B cell (primary cell): ENCODE measurements at regions not wholly inside any gene's neighbourhood (a gene's known extent, or its start where the extent isn't known, plus 50 kb on each side); places are given as distances from the start of the nearest gene placed in this dataset.

Experiments
- ATAC-seq: fragments of 200-7000 bp; cut with Tn5 transposase; one replicate; pipeline ENCODE4 v1.10.0; 2021; ENCODE audit warnings: low read depth, mild to moderate bottlenecking, moderate number of reproducible peaks, moderate library complexity
- CTCF ChIA-PET: fragments of 350-600 bp; sonication (Branson Sonifier 250); formaldehyde crosslinking; loops from one replicate; lab custom pipeline; 2021; ENCODE audit warnings: antibody characterized with exemption, inconsistent platforms; lab: Charles Lee
- POLR2A ChIA-PET: fragments of 350-600 bp; sonication (Branson Sonifier 250); formaldehyde crosslinking; loops from one replicate; lab custom pipeline; 2021; ENCODE audit warnings: antibody characterized with exemption; lab: Charles Lee
- DNase-seq: peaks from one replicate; pipeline ENCODE4 v3.0.0; 2013
- H2AFZ ChIP-seq: 2 replicates; pipeline ENCODE4 v1.6.1; 2012; ENCODE audit warnings: mild to moderate bottlenecking, low read depth, low read length; ENCODE audit not compliant: insufficient read depth, poor library complexity, severe bottlenecking
- H3K27ac ChIP-seq, 2 donors: 1 replicate in 1 of 2; 2 replicates in 1 of 2; pipeline ENCODE4 v1.5.1; 2012 to 2013; ENCODE audit warnings: low read length in 2 of 2, mild to moderate bottlenecking in 2 of 2, moderate library complexity in 1 of 2
- H3K27me3 ChIP-seq, 4 experiments: fragments of 200-600 bp in 1 of 4; sonication (generic) in 1 of 4; replicated peaks in 1 of 4; 1 replicate in 2 of 4; 2 replicates in 2 of 4; pipeline versions ENCODE4 v1.6.1 to v1.7.0; 2013 to 2016; ENCODE audit warnings: low read length in 3 of 4, mild to moderate bottlenecking in 2 of 4, mixed read lengths in 1 of 4, moderate library complexity in 1 of 4; ENCODE audit not compliant: insufficient read depth in 4 of 4, control insufficient read depth in 3 of 4; ENCODE audit errors: control extremely low read depth in 1 of 4
- H3K36me3 ChIP-seq, 2 experiments: replicated peaks in 1 of 2; 1 replicate in 1 of 2; 2 replicates in 1 of 2; pipeline versions ENCODE4 v1.6.1 to v1.7.1; 2013; ENCODE audit warnings: low read length in 1 of 2; ENCODE audit not compliant: insufficient read depth in 2 of 2, control insufficient read depth in 1 of 2; ENCODE audit errors: control extremely low read depth in 1 of 2, extremely low read depth in 1 of 2
- H3K4me1 ChIP-seq, 2 donors: fragments of 200-600 bp in 1 of 2; sonication (generic) in 1 of 2; 1 replicate in 1 of 2; 2 replicates in 1 of 2; pipeline versions ENCODE4 v1.5.1 to v1.6.1; 2013 to 2017; ENCODE audit warnings: low read length in 2 of 2; ENCODE audit not compliant: control insufficient read depth in 2 of 2, insufficient read depth in 2 of 2
- H3K4me2 ChIP-seq: replicated peaks from 2 replicates; pipeline ENCODE3; 2012; ENCODE audit warnings: mild to moderate bottlenecking, low read depth, low read length; ENCODE audit not compliant: poor library complexity, severe bottlenecking
- H3K4me3 ChIP-seq, 5 experiments: fragments of 200-600 bp in 1 of 5; sonication (generic) in 1 of 5; 1 replicate in 3 of 5; 2 replicates in 2 of 5; pipeline versions ENCODE4 v1.5.1 to v1.7.0; 2011 to 2016; ENCODE audit warnings: low read length in 4 of 5, mild to moderate bottlenecking in 4 of 5, low read depth in 2 of 5, control low read depth in 1 of 5, moderate library complexity in 1 of 5; ENCODE audit not compliant: insufficient read depth in 1 of 5; ENCODE audit errors: control extremely low read depth in 1 of 5, extremely low read depth in 1 of 5
- H3K79me2 ChIP-seq: fragments of 200-600 bp; sonication (generic); one replicate; pipeline ENCODE4 v1.6.0; 2016; ENCODE audit warnings: low read length; ENCODE audit not compliant: control insufficient read depth, insufficient read depth
- H3K9ac ChIP-seq: fragments of 200-600 bp; sonication (generic); 2 replicates; pipeline ENCODE4 v1.6.1; 2017; ENCODE audit warnings: mild to moderate bottlenecking, low read length, moderate library complexity
- H3K9me3 ChIP-seq, 3 donors: one replicate each; pipeline versions ENCODE4 v1.6.1 to v1.7.1; 2013; ENCODE audit warnings: low read length in 2 of 3; ENCODE audit not compliant: control insufficient read depth in 2 of 3, insufficient read depth in 1 of 3; ENCODE audit errors: control extremely low read depth in 1 of 3
- H4K20me1 ChIP-seq: 2 replicates; pipeline ENCODE4 v1.6.0; 2012; ENCODE audit warnings: mild to moderate bottlenecking, low read length; ENCODE audit not compliant: insufficient read depth, control insufficient read depth, poor library complexity, severe bottlenecking
- H3K27ac Mint-ChIP-seq: one replicate; pipeline ENCODE4 v1.8.0; 2021; ENCODE audit warnings: mixed read lengths
- H3K27me3 Mint-ChIP-seq: one replicate; pipeline ENCODE4 v1.8.0; 2021; ENCODE audit warnings: mixed read lengths
- H3K4me1 Mint-ChIP-seq: one replicate; pipeline ENCODE4 v1.8.0; 2021; ENCODE audit warnings: mixed read lengths
- H3K4me3 Mint-ChIP-seq: one replicate; pipeline ENCODE4 v1.8.0; 2021; ENCODE audit warnings: mixed read lengths
- H3K9me3 Mint-ChIP-seq: one replicate; pipeline ENCODE4 v1.8.0; 2022; ENCODE audit warnings: mixed read lengths; ENCODE audit not compliant: insufficient read depth
- EZH2 ChIP-seq: IDR thresholded peaks from 2 replicates; pipeline ENCODE4 v1.6.1; 2012; ENCODE audit warnings: borderline replicate concordance, low read depth, mild to moderate bottlenecking, moderate library complexity, low read length; ENCODE audit not compliant: insufficient read depth, poor library complexity, severe bottlenecking
- WGBS: methylation state at CpG from one replicate; pipeline ENCODE4 v1.1.5; 2013; ENCODE audit warnings: missing lambda C conversion rate; ENCODE audit not compliant: insufficient coverage; 5-methylcytosine and 5-hydroxymethylcytosine counted together
- intact Hi-C: fragments of 100-400 bp; cut with micrococcal nuclease; formaldehyde crosslinking; loops from one replicate; pipeline ENCODE4 v1.10.0; 2022
- TF ChIP-seq, protein P1 (sequence below): fragments of 200-600 bp; IDR thresholded peaks from one replicate; pipeline ENCODE4 v1.8.0; 2022; ENCODE audit warnings: antibody characterized with exemption, mild to moderate bottlenecking

DNA sequence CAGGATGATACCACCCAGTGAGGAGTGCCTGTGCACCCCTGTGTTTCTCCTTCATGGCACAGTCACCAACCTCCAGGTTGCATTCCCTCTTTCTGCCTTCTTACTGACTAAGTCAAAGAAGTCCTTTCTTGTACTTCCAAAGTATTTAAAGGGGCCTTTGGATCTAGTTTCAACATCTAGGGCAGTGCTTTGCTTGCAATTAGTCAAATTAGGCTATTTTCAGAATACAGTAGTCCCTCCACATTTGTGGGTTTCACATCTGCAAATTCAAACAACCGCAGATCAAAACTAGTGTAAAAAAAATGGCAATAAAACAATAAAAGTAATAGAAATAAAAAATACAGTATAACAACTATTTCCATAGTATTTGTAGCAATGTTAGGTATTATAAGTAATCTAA is 333.9 kb upstream of the SEMA6A start:
- no peaks in the 10 kb centered on the region for H3K9me3 ChIP-seq
- no peaks in the 10 kb centered on the region for H3K79me2 ChIP-seq
- no peaks in the 10 kb centered on the region for H3K36me3 ChIP-seq
- peaks cover 0 to 7% of the 10 kb centered on the region in 2 donors for H3K4me1 ChIP-seq
- Mint-ChIP-seq H3K27ac (no peak overlapping the region), H3K27me3 (no peaks in the 10 kb centered on the region), H3K9me3 (no peaks in the 10 kb centered on the region), H3K4me1 (peaks cover 18% of the 10 kb centered on the region), H3K4me3 (no peak overlapping the region)
- no peak overlapping the region for H3K27ac ChIP-seq
- intact Hi-C loops, result no loop called here
- no peak overlapping the region for H3K4me2 ChIP-seq
- ChIA-PET POLR2A (no interaction called here), CTCF (no interaction called here)
- no peaks in the 10 kb centered on the region for H3K27me3 ChIP-seq
- no peak overlapping the region for H3K9ac ChIP-seq
- ATAC-seq (no peak), DNase-seq (no peak)
- H3K4me3 ChIP-seq, result no peak overlapping the region
- H2AFZ ChIP-seq, result no peak overlapping the region
- no peak for TF ChIP-seq EZH2
- TF ChIP-seq, protein P1, sequence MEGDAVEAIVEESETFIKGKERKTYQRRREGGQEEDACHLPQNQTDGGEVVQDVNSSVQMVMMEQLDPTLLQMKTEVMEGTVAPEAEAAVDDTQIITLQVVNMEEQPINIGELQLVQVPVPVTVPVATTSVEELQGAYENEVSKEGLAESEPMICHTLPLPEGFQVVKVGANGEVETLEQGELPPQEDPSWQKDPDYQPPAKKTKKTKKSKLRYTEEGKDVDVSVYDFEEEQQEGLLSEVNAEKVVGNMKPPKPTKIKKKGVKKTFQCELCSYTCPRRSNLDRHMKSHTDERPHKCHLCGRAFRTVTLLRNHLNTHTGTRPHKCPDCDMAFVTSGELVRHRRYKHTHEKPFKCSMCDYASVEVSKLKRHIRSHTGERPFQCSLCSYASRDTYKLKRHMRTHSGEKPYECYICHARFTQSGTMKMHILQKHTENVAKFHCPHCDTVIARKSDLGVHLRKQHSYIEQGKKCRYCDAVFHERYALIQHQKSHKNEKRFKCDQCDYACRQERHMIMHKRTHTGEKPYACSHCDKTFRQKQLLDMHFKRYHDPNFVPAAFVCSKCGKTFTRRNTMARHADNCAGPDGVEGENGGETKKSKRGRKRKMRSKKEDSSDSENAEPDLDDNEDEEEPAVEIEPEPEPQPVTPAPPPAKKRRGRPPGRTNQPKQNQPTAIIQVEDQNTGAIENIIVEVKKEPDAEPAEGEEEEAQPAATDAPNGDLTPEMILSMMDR, result no peak
- H4K20me1 ChIP-seq, result no peaks in the 10 kb centered on the region
- WGBS, result no CpG with 5 or more reads among the region's 1 CpG

DNA sequence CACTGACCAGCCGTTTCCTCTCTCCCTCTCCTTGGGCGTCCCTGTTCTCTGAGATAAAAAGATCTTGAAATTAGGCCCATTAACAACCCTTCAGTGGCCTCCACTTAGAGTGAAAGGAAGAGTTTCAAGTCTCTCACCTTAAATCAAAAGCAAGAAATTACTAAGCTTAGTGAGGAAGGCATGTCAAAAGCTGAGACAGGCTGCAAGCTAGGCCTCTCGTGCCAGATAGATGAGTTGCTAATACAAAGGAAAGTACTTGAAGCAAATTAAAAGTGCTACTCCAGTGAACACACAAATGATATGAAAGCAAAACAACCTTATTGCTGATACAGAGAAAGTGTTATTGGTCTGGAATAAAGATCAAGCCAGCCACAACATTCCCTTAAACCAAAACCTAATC is 331.3 kb upstream of the SEMA6A start:
- H3K9me3 ChIP-seq, result no peaks in the 10 kb centered on the region
- H3K27ac ChIP-seq, result no peak overlapping the region
- no peak overlapping the region for H2AFZ ChIP-seq
- no peaks in the 10 kb centered on the region for H3K27me3 ChIP-seq
- no peaks in the 10 kb centered on the region for H3K79me2 ChIP-seq
- peaks cover 0 to 7% of the 10 kb centered on the region in 2 donors for H3K4me1 ChIP-seq
- Mint-ChIP-seq H3K4me1 (peaks cover 14% of the 10 kb centered on the region), H3K27ac (no peak overlapping the region), H3K27me3 (peaks cover 3% of the 10 kb centered on the region), H3K4me3 (no peak overlapping the region), H3K9me3 (no peaks in the 10 kb centered on the region)
- TF ChIP-seq, protein P1, result no peak
- TF ChIP-seq EZH2, result no peak
- H3K4me3 ChIP-seq, result no peak overlapping the region
- no peak overlapping the region for H3K9ac ChIP-seq
- H3K4me2 ChIP-seq, result no peak overlapping the region
- no peak for ATAC-seq
- H3K36me3 ChIP-seq, result no peaks in the 10 kb centered on the region
- H4K20me1 ChIP-seq, result no peaks in the 10 kb centered on the region
- no CpG with 5 or more reads among the region's 3 CpGs for WGBS
- intact Hi-C loops, result no loop called here
- ChIA-PET CTCF (no interaction called here), POLR2A (no interaction called here)
- no peak for DNase-seq
